Neutrophil (primary cell): ENCODE measurements at regions not wholly inside any gene's neighbourhood (a gene's known extent, or its start where the extent isn't known, plus 50 kb on each side); places are given as distances from the start of the nearest gene placed in this dataset.
"Not testable (repeated sequence)": the region's sequence is repeated elsewhere in the genome, so short reads cannot be mapped to it uniquely, and the experiment has no call there.

Source experiments
- H3K27ac ChIP-seq: fragments of 200-600 bp; sonication (generic); 2 replicates; pipeline ENCODE4 v1.5.1; 2016; ENCODE audit warnings: mild to moderate bottlenecking, moderate library complexity
- H3K27me3 ChIP-seq: fragments of 200-600 bp; sonication (generic); 2 replicates; pipeline ENCODE4 v1.6.0; 2016; ENCODE audit warnings: mild to moderate bottlenecking
- H3K36me3 ChIP-seq: fragments of 200-600 bp; sonication (generic); 2 replicates; pipeline ENCODE4 v1.5.1; 2017
- H3K4me1 ChIP-seq, 2 experiments: fragments of 200-600 bp in 1 of 2; sonication (generic) in 1 of 2; 1 replicate in 1 of 2; 2 replicates in 1 of 2; pipeline versions ENCODE4 v1.5.1 to v1.6.1; 2013 to 2016; ENCODE audit warnings: low read depth in 1 of 2, low read length in 1 of 2, mild to moderate bottlenecking in 1 of 2, moderate library complexity in 1 of 2; ENCODE audit not compliant: control insufficient read depth in 1 of 2, insufficient read depth in 1 of 2
- H3K4me3 ChIP-seq, 2 experiments: fragments of 200-600 bp in 1 of 2; sonication (generic) in 1 of 2; 1 replicate in 1 of 2; 2 replicates in 1 of 2; pipeline ENCODE4 v1.5.1; 2013 to 2016; ENCODE audit warnings: low read depth in 1 of 2, low read length in 1 of 2, mild to moderate bottlenecking in 1 of 2, moderate library complexity in 1 of 2
- H3K9me3 ChIP-seq: fragments of 200-600 bp; sonication (generic); 2 replicates; pipeline ENCODE4 v1.5.1; 2016
- CTCF ChIP-seq: fragments of 200-600 bp; sonication (generic); IDR thresholded peaks from 2 replicates; pipeline ENCODE4 v1.5.1; 2016; ENCODE audit warnings: antibody characterized with exemption

DNA sequence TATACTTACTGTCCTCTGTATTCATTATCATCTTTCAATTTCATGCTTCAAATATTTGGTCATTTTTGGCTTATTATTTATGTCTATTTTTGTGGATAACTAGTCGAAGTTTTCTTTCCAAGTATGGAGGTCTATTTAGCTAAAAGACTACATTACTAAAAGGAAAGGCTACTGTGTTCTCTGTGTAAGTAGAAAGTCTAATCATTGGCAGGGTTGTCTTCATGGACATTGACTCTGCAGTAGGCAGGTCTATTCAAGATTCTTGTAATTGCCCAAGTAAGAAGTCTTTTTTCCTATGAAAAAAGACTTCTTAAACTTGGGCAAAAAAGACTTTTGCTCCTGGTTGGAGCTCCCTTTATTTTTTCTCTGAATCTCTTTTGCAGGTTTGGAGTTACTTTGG lies 368.6 kb upstream of the GRM7 start:
- no peak for TF ChIP-seq CTCF
- H3K4me3 ChIP-seq = no peak overlapping the region
- H3K27me3 ChIP-seq = no peaks in the 10 kb centered on the region
- no peaks in the 10 kb centered on the region for H3K4me1 ChIP-seq
- no peaks in the 10 kb centered on the region for H3K36me3 ChIP-seq
- H3K27ac ChIP-seq = no peak overlapping the region
- no peaks in the 10 kb centered on the region for H3K9me3 ChIP-seq

GRCh38 chr3:6498944-6499343 lies 362.0 kb upstream of the GRM7 start:
- H3K4me1 ChIP-seq, H3K27ac ChIP-seq, H3K4me3 ChIP-seq, H3K9me3 ChIP-seq, H3K36me3 ChIP-seq, H3K27me3 ChIP-seq: not testable (repeated sequence)

DNA sequence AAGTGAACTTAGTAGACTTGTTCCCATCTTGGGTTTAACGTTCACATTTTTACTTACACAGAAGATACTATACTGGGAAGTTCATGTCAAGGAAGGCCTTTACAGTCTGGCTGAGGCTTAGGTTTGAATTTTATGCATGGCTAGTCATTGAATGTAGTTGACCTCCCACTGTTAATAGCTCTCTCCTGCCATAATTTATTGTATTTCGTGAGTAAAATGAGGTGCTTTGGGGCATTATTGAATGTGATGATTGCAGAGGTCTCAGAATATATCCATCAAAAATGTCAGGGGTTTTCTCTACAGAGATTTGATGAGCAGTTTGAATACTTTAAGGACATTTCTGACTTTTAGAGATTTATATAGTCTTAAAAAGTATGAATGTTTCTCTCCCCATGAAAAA lies 356.6 kb upstream of the GRM7 start:
- H3K27ac ChIP-seq = no peak overlapping the region
- H3K4me1 ChIP-seq = no peaks in the 10 kb centered on the region

GRCh38 chr3:6504834-6505233 lies 356.1 kb upstream of the GRM7 start:
- Histone ChIP-seq H3K36me3 (no peaks in the 10 kb centered on the region), H3K27ac (no peak overlapping the region), H3K27me3 (no peaks in the 10 kb centered on the region), H3K9me3 (no peaks in the 10 kb centered on the region), H3K4me1 (no peaks in the 10 kb centered on the region), H3K4me3 (no peak overlapping the region)
- TF ChIP-seq CTCF = no peak

More for the DNA sequence above, 356.6 kb upstream of the GRM7 start:
- no peaks in the 10 kb centered on the region for H3K9me3 ChIP-seq
- H3K4me3 ChIP-seq = no peak overlapping the region
- TF ChIP-seq CTCF = no peak
- H3K27me3 ChIP-seq = no peaks in the 10 kb centered on the region
- no peaks in the 10 kb centered on the region for H3K36me3 ChIP-seq

DNA sequence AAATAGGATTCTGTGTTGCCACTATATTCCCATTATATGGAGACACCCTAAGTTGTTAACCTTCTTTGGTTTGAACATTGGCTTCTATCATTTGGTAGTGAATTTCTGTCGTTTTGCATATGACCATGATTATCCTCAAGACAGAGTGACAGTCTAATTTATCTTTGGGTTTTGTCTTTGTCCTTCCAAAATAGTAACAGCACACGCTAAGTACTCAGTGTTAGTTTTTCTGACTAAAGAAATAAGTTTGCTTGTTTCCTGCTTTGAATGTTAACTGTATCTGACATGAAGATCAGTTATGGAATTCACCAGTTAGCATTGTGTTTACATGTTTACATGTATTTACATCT lies 352.5 kb upstream of the GRM7 start:
- Histone ChIP-seq H3K27me3 (no peaks in the 10 kb centered on the region), H3K4me3 (no peak overlapping the region), H3K9me3 (no peaks in the 10 kb centered on the region), H3K36me3 (no peaks in the 10 kb centered on the region), H3K27ac (no peak overlapping the region), H3K4me1 (no peaks in the 10 kb centered on the region)
- no peak for TF ChIP-seq CTCF

DNA sequence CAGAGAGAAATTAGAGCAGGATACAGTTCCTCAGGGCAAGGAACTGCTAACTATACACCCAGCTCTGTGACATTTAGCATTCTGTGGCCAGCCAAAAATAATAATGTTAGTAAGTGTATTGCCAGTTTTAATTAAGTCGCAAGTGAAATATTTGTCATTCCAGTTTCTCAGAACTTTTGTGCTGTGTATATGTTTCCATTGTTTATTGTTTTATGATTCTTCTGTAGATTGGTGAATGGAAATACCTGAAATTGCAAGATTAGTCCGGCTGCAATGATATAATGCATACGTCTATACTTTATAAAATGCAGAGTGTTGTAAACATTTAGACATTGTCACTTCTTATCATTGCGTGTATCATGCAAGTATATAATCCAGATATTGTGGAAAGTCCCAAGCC lies 351.3 kb upstream of the GRM7 start:
- TF ChIP-seq CTCF = no peak
- H3K4me1 ChIP-seq = no peaks in the 10 kb centered on the region
- H3K9me3 ChIP-seq = no peaks in the 10 kb centered on the region
- H3K4me3 ChIP-seq = no peak overlapping the region
- no peaks in the 10 kb centered on the region for H3K36me3 ChIP-seq
- H3K27me3 ChIP-seq = no peaks in the 10 kb centered on the region
- H3K27ac ChIP-seq = no peak overlapping the region
